GM18508 (cell line): ENCODE measurements at regions not wholly inside any gene's neighbourhood (a gene's known extent, or its start where the extent isn't known, plus 50 kb on each side); places are given as distances from the start of the nearest gene placed in this dataset.
"Not testable (repeated sequence)": the region's sequence is repeated elsewhere in the genome, so short reads cannot be mapped to it uniquely, and the experiment has no call there.

Experiments used
- ATAC-seq: cut with Tn5 transposase; IDR thresholded peaks from one replicate; pipeline ENCODE4 v1.9.1; 2021; ENCODE audit warnings: moderate number of reproducible peaks; ENCODE audit not compliant: insufficient read depth, unreplicated experiment

- not testable (repeated sequence) for ATAC-seq
Measured at GRCh38 chr11:87494936-87495335, 457.2 kb downstream of the TMEM135 start.

GRCh38 chr11:87494026-87494425, 456.3 kb downstream of the TMEM135 start:
- ATAC-seq: not testable (repeated sequence)

GRCh38 chr11:87493516-87493915, 455.8 kb downstream of the TMEM135 start:
- ATAC-seq: no peak

- no peak for ATAC-seq
Measured at GRCh38 chr11:87491381-87491780, 453.6 kb downstream of the TMEM135 start.

GRCh38 chr11:87490671-87491070, 452.9 kb downstream of the TMEM135 start:
- no peak for ATAC-seq

GRCh38 chr11:87484566-87484965, 446.8 kb downstream of the TMEM135 start:
- ATAC-seq: no peak

- no peak for ATAC-seq
Measured at GRCh38 chr11:87477321-87477720, 439.6 kb downstream of the TMEM135 start.

GRCh38 chr11:87473174-87473573, 435.4 kb downstream of the TMEM135 start:
- ATAC-seq: no peak

GRCh38 chr11:87466223-87466622, 428.5 kb downstream of the TMEM135 start:
- no peak for ATAC-seq

- no peak for ATAC-seq
Measured at GRCh38 chr11:87465716-87466115, 428.0 kb downstream of the TMEM135 start.

GRCh38 chr11:87463486-87464102, 425.9 kb downstream of the TMEM135 start:
- no peak for ATAC-seq

- no peak for ATAC-seq
Measured at GRCh38 chr11:87462171-87462570, 424.4 kb downstream of the TMEM135 start.

- no peak for ATAC-seq
Measured at GRCh38 chr11:87460842-87461637, 423.3 kb downstream of the TMEM135 start.

- no peak for ATAC-seq
Measured at GRCh38 chr11:87460279-87460678, 422.5 kb downstream of the TMEM135 start.

GRCh38 chr11:87459351-87459750, 421.6 kb downstream of the TMEM135 start:
- ATAC-seq: no peak

- ATAC-seq: no peak
Measured at GRCh38 chr11:87456499-87456898, 418.8 kb downstream of the TMEM135 start.

- no peak for ATAC-seq
Measured at GRCh38 chr11:87455180-87455579, 417.4 kb downstream of the TMEM135 start.

GRCh38 chr11:87454241-87454640, 416.5 kb downstream of the TMEM135 start:
- no peak for ATAC-seq

GRCh38 chr11:87453531-87454089, 415.9 kb downstream of the TMEM135 start:
- ATAC-seq: no peak

- not testable (repeated sequence) for ATAC-seq
Measured at GRCh38 chr11:87452025-87452424, 414.3 kb downstream of the TMEM135 start.

GRCh38 chr11:87451395-87451794, 413.7 kb downstream of the TMEM135 start:
- ATAC-seq: no peak
